Myocyte (in vitro differentiated cells): ENCODE measurements at regions not wholly inside any gene's neighbourhood (a gene's known extent, or its start where the extent isn't known, plus 50 kb on each side); places are given as distances from the start of the nearest gene placed in this dataset.
A peak's percentile ranks its signal among the peaks of the same experiment; 100 is the strongest.
"Not testable (repeated sequence)": the region's sequence is repeated elsewhere in the genome, so short reads cannot be mapped to it uniquely, and the experiment has no call there.

Source experiments
- DNase-seq: peaks from one replicate; pipeline ENCODE4 v3.0.0-alpha.2; 2012; ENCODE audit warnings: low read depth

GRCh38 chr14:86331341-86331740 lies 801.4 kb downstream of the FLRT2 start:
- no peak for DNase-seq

DNA sequence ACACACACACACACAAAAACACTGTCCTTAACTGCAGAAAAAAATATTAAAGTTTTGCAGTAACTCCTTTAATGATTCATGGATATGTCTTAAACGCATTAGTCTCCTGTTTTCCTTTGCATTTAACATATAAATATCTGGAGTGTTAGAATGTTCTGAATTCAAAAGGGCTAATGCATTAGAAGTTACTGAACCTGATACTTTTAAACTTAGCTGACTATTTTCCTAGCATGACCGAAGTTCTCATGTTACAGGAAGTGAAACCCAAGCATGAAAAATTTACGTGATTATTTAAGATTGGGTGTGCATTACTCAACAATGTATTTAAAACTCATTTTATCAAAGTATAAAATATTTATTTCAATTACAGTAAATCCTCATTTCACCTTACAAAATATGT lies 791.2 kb downstream of the FLRT2 start:
- DNase-seq: peak; percentile 13

- DNase-seq: not testable (repeated sequence)
Measured at GRCh38 chr14:86312154-86312665, 782.3 kb downstream of the FLRT2 start.

GRCh38 chr14:86311151-86311550 lies 781.2 kb downstream of the FLRT2 start:
- DNase-seq: no peak

DNA sequence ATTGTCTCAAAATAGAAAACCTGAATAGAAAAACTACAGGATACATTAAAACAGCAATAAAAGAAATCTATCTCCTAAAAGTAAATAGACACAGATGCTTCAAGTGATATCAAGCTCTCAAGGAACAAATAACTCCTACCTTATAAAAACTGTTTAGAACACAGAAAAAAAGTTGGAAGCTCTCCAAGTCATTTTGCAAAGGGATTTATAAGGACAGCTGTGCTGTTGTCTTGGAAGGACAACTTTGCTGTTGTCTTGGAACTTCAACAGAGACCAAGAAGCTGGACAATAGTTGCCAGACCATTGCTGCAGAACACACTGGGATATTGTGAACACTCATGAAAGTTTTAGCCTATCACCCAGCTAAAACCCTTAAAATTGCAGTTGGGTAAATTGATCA lies 780.7 kb downstream of the FLRT2 start:
- peak; percentile 11 for DNase-seq

GRCh38 chr14:86310148-86310547 lies 780.2 kb downstream of the FLRT2 start:
- no peak for DNase-seq

- DNase-seq: no peak
Measured at GRCh38 chr14:86305058-86305457, 775.1 kb downstream of the FLRT2 start.

DNA sequence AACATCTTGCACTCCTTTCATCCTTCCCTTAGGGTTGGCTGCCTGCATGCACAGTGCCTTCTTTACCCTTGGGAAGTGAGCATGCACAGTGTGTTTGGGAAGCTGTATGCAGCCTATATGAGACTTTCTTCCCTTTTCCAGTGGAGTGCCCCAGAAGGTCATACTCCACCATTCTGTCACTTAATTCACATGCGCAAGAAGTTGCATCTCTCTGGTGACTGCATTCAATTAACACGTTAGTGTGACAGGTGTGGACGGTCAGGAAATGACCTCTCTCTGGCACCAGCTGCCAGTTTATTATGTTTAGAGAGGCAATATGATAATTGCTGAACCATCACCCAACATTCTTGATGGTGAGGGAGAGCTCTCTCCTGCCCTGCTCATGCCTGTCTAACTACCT lies 770.0 kb downstream of the FLRT2 start:
- DNase-seq: no peak

DNA sequence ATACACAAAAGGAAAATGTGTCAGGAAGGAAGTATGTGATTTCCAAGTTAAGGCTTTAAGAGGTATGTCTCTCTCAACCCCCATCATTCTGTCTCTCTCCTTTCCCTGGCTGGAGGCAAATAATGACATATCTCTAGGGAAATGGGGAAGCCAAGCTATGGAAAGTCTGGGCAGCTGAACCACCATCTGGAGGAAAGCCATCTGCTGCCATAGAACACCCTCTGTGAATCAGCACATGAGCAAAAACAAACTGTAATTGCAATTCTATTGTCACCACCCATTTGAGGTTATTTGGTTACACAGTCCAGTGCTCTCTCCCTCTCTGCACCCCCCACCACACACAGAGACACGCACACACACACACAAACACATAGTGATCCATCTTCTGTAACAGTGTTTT lies 766.2 kb downstream of the FLRT2 start:
- peak; percentile 60 for DNase-seq

DNA sequence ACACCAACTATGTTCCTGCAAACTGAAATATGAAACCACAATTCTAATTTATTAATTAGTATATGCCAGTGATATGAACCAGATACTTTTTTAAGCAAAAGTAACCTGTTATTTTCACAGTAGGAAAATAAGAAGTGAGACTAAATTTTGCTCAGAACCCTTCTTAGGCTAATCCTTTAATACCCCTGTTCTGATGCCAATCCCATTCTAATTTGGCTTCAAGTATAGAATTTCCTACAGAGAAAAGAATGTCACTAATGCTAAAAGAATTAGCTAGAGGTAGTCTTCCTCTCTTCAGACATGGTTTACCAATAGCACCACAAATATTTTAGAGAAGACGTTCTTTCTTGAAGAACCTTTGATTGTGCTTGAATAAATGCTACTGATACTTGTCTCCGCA lies 758.4 kb downstream of the FLRT2 start:
- no peak for DNase-seq

DNA sequence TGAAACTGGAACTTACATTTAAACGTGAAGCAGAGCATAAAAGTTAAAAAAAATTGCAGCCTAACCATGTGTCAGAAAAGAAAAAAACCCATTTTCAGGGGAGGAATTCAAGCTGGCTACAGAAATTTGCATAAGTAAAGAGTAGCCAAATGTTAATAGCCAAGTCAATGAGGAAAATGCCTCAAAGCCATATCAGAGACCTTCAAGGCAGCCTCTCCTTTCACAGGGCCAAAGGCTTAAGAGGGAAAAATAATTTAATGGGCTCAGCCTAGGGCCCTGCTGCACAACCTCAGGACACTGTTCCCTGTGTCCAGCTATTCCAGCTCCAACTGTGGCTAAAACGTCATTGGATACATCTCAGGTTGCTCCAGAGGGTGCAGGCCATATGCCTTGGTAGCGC lies 749.5 kb downstream of the FLRT2 start:
- no peak for DNase-seq

- no peak for DNase-seq
Measured at GRCh38 chr14:86257973-86258372, 728.0 kb downstream of the FLRT2 start.

DNA sequence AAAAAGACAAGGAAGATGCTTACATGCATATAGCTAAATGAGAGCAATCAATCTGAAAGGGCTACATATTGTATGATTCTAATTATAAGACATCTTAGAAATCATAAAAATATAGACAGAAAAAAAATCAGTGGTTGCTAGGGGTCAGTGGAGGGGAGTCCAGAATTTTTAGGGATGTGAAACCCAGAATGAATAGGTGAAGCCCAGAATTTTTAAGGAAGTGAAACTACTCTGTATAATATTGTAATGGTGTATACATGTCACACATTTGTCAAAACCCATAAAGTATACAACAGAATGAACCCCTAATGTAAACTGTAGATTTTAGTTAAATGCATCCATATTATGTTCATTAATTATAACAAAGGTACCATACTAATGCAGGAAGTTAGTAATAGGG lies 713.2 kb downstream of the FLRT2 start:
- DNase-seq: no peak

GRCh38 chr14:86237733-86238132 lies 707.8 kb downstream of the FLRT2 start:
- DNase-seq: no peak

DNA sequence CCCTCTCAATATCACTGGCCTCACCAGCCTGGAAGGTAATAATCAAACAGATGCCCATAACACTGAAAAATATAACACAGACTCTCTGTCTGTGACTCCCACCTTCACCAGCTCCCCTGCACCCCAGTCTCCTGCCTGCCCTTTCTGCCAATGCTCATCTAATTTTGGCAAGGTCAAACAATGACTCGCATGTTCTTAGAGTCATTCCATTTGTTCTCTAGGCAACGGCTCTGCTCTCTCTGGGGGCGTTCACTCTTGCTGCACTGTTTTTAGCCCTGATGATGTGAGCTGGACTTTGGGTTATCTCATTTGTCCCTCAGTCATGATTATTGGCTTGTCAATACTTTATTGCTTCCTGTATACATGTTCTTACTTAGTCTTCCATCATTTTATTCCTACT lies 691.8 kb downstream of the FLRT2 start:
- DNase-seq: peak; percentile 7

DNA sequence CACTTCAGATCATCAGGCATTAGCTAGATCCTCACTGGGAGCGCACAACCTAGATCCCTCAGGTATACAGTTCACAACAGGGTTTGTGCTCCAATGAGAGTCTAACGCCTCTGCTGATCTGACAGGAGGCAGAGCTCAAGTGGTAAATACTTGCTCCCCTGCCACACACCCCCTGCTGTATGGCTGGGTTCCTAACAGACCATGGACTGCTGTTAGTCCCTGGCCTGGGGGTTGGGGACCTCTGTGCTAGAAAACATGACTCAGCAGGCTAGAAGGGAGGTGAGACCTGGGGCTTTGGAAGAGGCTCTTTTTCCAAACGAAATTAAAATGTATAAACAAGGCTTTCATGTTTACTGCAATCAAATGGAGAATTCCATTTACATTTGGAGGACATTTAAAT lies 691.1 kb downstream of the FLRT2 start:
- DNase-seq: peak; percentile 5

DNA sequence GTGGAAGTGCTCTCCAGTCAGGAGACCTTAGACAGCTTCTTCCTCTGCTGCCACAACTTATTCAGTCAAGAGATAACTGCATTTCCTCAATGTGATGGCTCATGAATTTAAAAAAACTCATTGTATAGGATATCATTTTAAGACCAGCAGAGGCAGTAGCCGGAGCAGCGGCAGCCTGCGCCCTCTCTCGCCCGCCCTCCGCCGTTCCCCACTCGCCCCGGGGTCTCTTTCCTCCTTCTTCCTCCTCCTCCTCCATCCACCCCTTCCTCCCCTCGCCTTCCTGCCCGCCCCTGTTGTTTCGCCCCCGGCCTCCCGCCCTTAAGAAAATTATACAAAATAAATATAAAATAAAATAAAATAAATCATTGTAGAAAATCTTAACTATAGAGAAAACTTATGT lies 687.6 kb downstream of the FLRT2 start:
- no peak for DNase-seq

GRCh38 chr14:86203843-86204242 lies 673.9 kb downstream of the FLRT2 start:
- DNase-seq: peak; percentile 14

GRCh38 chr14:86196471-86196870 lies 666.5 kb downstream of the FLRT2 start:
- no peak for DNase-seq

DNA sequence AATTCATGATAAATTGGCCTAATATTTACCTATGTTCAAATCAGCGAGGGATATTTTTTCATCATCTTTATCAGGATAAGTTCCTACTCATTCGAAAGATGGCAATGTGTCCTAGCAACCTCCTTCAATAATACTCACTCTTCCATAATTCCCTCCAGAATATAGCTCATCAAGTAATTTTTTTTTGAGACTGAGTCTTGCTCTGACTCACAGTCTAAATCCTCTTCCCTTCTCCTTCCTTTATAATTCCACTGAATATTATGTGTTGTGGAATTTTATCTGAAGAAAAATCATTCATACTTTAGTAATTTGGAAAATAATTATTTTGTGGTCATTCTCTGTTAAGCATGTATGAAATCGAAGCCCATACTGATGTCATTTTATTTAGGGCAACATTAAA lies 663.8 kb downstream of the FLRT2 start:
- no peak for DNase-seq

GRCh38 chr14:86179980-86180379 lies 650.0 kb downstream of the FLRT2 start:
- DNase-seq: no peak

GRCh38 chr14:86168371-86168770 lies 638.4 kb downstream of the FLRT2 start:
- DNase-seq: no peak

GRCh38 chr14:86166541-86166940 lies 636.6 kb downstream of the FLRT2 start:
- peak; percentile 14 for DNase-seq

DNA sequence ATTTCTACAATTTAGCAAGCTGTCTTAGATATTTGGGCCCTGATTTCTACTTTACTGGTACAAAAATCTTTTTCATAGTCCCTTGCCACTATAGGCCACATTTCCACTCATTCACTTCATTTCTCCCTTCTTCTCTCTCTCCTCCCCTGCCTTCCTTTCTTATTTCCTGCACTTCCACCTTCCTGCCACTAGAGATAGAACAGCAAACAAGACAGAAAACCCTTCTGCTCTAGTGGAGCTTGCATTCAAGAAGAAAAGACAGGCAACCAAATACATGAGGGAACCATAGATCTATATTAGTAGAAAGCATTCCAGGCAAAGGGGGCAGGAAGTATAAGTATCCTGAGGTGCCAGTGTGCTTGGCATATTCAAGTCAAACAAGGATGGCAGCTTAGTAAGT lies 623.5 kb downstream of the FLRT2 start:
- no peak for DNase-seq
